HCT116 (cell line): ENCODE measurements at regions not wholly inside any gene's neighbourhood (a gene's known extent, or its start where the extent isn't known, plus 50 kb on each side); places are given as distances from the start of the nearest gene placed in this dataset.

Experiments used
- CEBPB ChIP-seq: IDR thresholded peaks from 2 replicates; pipeline ENCODE4 v1.6.1; 2012; ENCODE audit warnings: low read depth
- EGR1 ChIP-seq: IDR thresholded peaks from 2 replicates; pipeline ENCODE4 v1.6.1; 2012; ENCODE audit warnings: low read depth
- EZH2 ChIP-seq: fragments of 200-600 bp; sonication (generic); IDR thresholded peaks from 2 replicates; pipeline ENCODE4 v1.6.1; 2017; ENCODE audit warnings: antibody characterized with exemption, mixed run types
- FOSL1 ChIP-seq: IDR thresholded peaks from 2 replicates; pipeline ENCODE4 v1.6.1; 2012; ENCODE audit warnings: low read depth
- MAX ChIP-seq: IDR thresholded peaks from 2 replicates; pipeline ENCODE4 v1.6.1; 2012
- POLR2A ChIP-seq: IDR thresholded peaks from 2 replicates; pipeline ENCODE4 v1.7.0; 2011; ENCODE audit warnings: borderline replicate concordance; ENCODE audit not compliant: insufficient read depth, insufficient read length; ENCODE audit errors: extremely low read depth
- SIN3A ChIP-seq: IDR thresholded peaks from 2 replicates; pipeline ENCODE4 v1.6.1; 2012; ENCODE audit warnings: low read depth
- TCF7L2 ChIP-seq: IDR thresholded peaks from 2 replicates; pipeline ENCODE4 v1.7.0; 2011; ENCODE audit warnings: borderline replicate concordance, inconsistent platforms; ENCODE audit not compliant: insufficient read depth, insufficient read length; ENCODE audit errors: extremely low read depth
- YY1 ChIP-seq: IDR thresholded peaks from 2 replicates; pipeline ENCODE4 v1.6.1; 2011; ENCODE audit warnings: low read length, low read depth, moderate library complexity, mild to moderate bottlenecking; ENCODE audit not compliant: insufficient replicate concordance; ENCODE audit errors: extremely low read depth
- ZNF274 ChIP-seq: fragments of 200-500 bp; sonication (Bioruptor generic); IDR thresholded peaks from 2 replicates; pipeline ENCODE4 v1.6.1; 2014; ENCODE audit warnings: mild to moderate bottlenecking, low read depth, low read length, inconsistent platforms
- TF ChIP-seq, protein P1 (sequence below), 3 experiments: fragments of 200-600 bp in 1 of 3; sonication (generic) in 1 of 3; IDR thresholded peaks in 2 of 3; conservative IDR thresholded peaks in 1 of 3; 2 replicates each; pipeline ENCODE4 v1.5.1; 2012 to 2017; ENCODE audit warnings: low read depth in 2 of 3, low read length in 2 of 3, antibody characterized with exemption in 1 of 3, borderline replicate concordance in 1 of 3, control low read depth in 1 of 3, mild to moderate bottlenecking in 1 of 3, mixed read lengths in 1 of 3, mixed run types in 1 of 3, moderate library complexity in 1 of 3; ENCODE audit not compliant: insufficient read depth in 1 of 3

DNA sequence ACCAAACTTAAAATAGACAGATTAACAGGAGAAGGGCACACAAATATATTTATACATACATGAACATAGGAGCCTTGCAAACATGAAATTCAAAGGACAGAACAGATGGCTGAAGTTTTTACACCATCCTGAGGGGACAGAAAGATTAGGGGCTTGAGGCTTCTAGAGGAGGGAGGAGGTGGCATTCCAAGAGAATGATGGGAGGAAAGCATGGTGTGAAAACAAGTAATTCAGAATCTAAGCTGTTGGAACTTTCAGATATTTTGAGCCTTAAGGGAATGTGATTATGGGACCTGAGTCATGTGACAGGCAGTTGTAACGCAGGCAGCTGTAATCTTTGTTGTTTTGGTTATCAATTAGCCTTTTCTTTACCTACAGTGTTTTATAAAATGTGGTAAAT is 225.2 kb upstream of the SPOPL start:
- no peak for TF ChIP-seq MAX
- no peak for TF ChIP-seq POLR2A
- no peak for TF ChIP-seq CEBPB
- TF ChIP-seq ZNF274 = no peak
- TF ChIP-seq, protein P1, sequence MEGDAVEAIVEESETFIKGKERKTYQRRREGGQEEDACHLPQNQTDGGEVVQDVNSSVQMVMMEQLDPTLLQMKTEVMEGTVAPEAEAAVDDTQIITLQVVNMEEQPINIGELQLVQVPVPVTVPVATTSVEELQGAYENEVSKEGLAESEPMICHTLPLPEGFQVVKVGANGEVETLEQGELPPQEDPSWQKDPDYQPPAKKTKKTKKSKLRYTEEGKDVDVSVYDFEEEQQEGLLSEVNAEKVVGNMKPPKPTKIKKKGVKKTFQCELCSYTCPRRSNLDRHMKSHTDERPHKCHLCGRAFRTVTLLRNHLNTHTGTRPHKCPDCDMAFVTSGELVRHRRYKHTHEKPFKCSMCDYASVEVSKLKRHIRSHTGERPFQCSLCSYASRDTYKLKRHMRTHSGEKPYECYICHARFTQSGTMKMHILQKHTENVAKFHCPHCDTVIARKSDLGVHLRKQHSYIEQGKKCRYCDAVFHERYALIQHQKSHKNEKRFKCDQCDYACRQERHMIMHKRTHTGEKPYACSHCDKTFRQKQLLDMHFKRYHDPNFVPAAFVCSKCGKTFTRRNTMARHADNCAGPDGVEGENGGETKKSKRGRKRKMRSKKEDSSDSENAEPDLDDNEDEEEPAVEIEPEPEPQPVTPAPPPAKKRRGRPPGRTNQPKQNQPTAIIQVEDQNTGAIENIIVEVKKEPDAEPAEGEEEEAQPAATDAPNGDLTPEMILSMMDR (IDR thresholded peaks at IDR 0.05 in 2 of 3, conservative IDR thresholded peaks at IDR 0.05 in 1 of 3; ENCODE audit: borderline replicate concordance in 1 of 3, insufficient read depth in 1 of 3, low read depth in 2 of 3, low read length in 2 of 3) = no peak
- TF ChIP-seq SIN3A = no peak
- no peak for TF ChIP-seq YY1
- TF ChIP-seq TCF7L2 = no peak
- no peak for TF ChIP-seq EZH2
- TF ChIP-seq FOSL1 = no peak
- TF ChIP-seq EGR1 = no peak
